NB4 (cell line): ENCODE measurements at regions not wholly inside any gene's neighbourhood (a gene's known extent, or its start where the extent isn't known, plus 50 kb on each side); places are given as distances from the start of the nearest gene placed in this dataset.

ENCODE experiments used
- MYC ChIP-seq: IDR thresholded peaks from 2 replicates; pipeline ENCODE4 v1.6.1; 2011; ENCODE audit warnings: low read depth, low read length
- TF ChIP-seq, protein P1 (sequence below): IDR thresholded peaks from one replicate; pipeline ENCODE4 v1.5.1; 2012; ENCODE audit warnings: low read depth, low read length

DNA sequence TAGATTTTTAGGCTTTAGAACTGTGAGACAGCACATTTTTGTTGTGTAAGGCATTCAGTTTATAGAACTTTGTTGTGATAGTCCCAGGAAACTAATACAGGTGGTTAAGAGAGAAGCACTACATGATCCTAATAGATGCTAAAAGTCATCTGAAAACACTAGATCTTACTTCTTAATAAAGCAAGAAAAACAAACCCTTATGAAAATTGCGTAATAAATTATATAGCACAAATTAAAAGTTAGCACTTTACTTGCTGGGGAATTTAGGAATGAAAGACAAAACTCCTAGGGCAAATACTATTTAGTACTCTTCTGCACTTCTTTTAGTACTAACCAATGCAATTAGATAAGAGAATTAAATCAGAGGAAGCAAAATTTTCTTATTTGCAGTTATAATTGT, 163.3 kb upstream of the SHISA6 start:
- TF ChIP-seq, protein P1, sequence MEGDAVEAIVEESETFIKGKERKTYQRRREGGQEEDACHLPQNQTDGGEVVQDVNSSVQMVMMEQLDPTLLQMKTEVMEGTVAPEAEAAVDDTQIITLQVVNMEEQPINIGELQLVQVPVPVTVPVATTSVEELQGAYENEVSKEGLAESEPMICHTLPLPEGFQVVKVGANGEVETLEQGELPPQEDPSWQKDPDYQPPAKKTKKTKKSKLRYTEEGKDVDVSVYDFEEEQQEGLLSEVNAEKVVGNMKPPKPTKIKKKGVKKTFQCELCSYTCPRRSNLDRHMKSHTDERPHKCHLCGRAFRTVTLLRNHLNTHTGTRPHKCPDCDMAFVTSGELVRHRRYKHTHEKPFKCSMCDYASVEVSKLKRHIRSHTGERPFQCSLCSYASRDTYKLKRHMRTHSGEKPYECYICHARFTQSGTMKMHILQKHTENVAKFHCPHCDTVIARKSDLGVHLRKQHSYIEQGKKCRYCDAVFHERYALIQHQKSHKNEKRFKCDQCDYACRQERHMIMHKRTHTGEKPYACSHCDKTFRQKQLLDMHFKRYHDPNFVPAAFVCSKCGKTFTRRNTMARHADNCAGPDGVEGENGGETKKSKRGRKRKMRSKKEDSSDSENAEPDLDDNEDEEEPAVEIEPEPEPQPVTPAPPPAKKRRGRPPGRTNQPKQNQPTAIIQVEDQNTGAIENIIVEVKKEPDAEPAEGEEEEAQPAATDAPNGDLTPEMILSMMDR: no peak
- TF ChIP-seq MYC: no peak
